ENCODE measurements at regions not wholly inside any gene's neighbourhood (a gene's known extent, or its start where the extent isn't known, plus 50 kb on each side); places are given as distances from the start of the nearest gene placed in this dataset.
"Not testable (repeated sequence)": the region's sequence is repeated elsewhere in the genome, so short reads cannot be mapped to it uniquely, and the experiment has no call there.

- ATAC-seq, result no peak
Observed at GRCh38 chr12:19719672-19720071, 280.4 kb downstream of the AEBP2 start.

GRCh38 chr12:19726122-19726521 lies 286.8 kb downstream of the AEBP2 start:
- no peak for ATAC-seq

- ATAC-seq, result no peak
Observed at GRCh38 chr12:19726592-19726991, 287.3 kb downstream of the AEBP2 start.

GRCh38 chr12:19737019-19737418 lies 297.7 kb downstream of the AEBP2 start:
- no peak for ATAC-seq

- ATAC-seq, result no peak
Observed at GRCh38 chr12:19739195-19739776, 300.0 kb downstream of the AEBP2 start.

GRCh38 chr12:19740472-19741131 lies 301.3 kb downstream of the AEBP2 start:
- ATAC-seq, result no peak

- no peak for ATAC-seq
Observed at GRCh38 chr12:19741132-19741489, 301.8 kb downstream of the AEBP2 start.

GRCh38 chr12:19744705-19745218 lies 305.5 kb downstream of the AEBP2 start:
- no peak for ATAC-seq

- ATAC-seq, result no peak
Observed at GRCh38 chr12:19746471-19746870, 307.2 kb downstream of the AEBP2 start.

- ATAC-seq, result no peak
Observed at GRCh38 chr12:19749906-19750574, 310.7 kb downstream of the AEBP2 start.

- ATAC-seq, result no peak
Observed at GRCh38 chr12:19751078-19751477, 311.8 kb downstream of the AEBP2 start.

- ATAC-seq, result no peak
Observed at GRCh38 chr12:19752712-19753111, 313.4 kb downstream of the AEBP2 start.

- no peak for ATAC-seq
Observed at GRCh38 chr12:19755136-19755535, 315.8 kb downstream of the AEBP2 start.

- no peak for ATAC-seq
Observed at GRCh38 chr12:19757317-19757877, 318.1 kb downstream of the AEBP2 start.

- ATAC-seq, result no peak
Observed at GRCh38 chr12:19759227-19759626, 319.9 kb downstream of the AEBP2 start.

GRCh38 chr12:19760611-19761010 lies 321.3 kb downstream of the AEBP2 start:
- ATAC-seq, result no peak

- no peak for ATAC-seq
Observed at GRCh38 chr12:19761463-19761862, 322.2 kb downstream of the AEBP2 start.

GRCh38 chr12:19763488-19763887 lies 324.2 kb downstream of the AEBP2 start:
- ATAC-seq, result no peak

- ATAC-seq, result no peak
Observed at GRCh38 chr12:19764408-19764807, 325.1 kb downstream of the AEBP2 start.

GRCh38 chr12:19771858-19772257 lies 332.6 kb downstream of the AEBP2 start:
- no peak for ATAC-seq

- no peak for ATAC-seq
Observed at GRCh38 chr12:19772776-19773175, 333.5 kb downstream of the AEBP2 start.

GRCh38 chr12:19775241-19775640 lies 335.9 kb downstream of the AEBP2 start:
- ATAC-seq, result no peak

- ATAC-seq, result not testable (repeated sequence)
Observed at GRCh38 chr12:19775976-19776375, 336.7 kb downstream of the AEBP2 start.

- no peak for ATAC-seq
Observed at GRCh38 chr12:19778172-19778571, 338.9 kb downstream of the AEBP2 start.

Measured in esophagus mucosa (tissue), 1 donor.